Natural killer cell (primary cell): ENCODE measurements at regions not wholly inside any gene's neighbourhood (a gene's known extent, or its start where the extent isn't known, plus 50 kb on each side); places are given as distances from the start of the nearest gene placed in this dataset.

ENCODE experiments used
- ATAC-seq, 3 donors: fragments of 150-1000 bp in 2 of 3; fragments of 200-7000 bp in 1 of 3; cut with Tn5 transposase; 1 replicate in 1 of 3; 2 replicates in 2 of 3; pipeline ENCODE4 v1.10.0; 2021; ENCODE audit warnings: mild to moderate bottlenecking in 2 of 3, moderate library complexity in 2 of 3
- DNase-seq, 2 donors: peaks; one replicate each; pipeline versions ENCODE4 v3.0.0 to v3.0.0-alpha.2; 2013 to 2021; ENCODE audit warnings: mixed read lengths in 1 of 2
- H3K27ac ChIP-seq: one replicate; pipeline ENCODE4 v1.5.1; 2013; ENCODE audit warnings: mild to moderate bottlenecking, low read length
- H3K27me3 ChIP-seq: one replicate; pipeline ENCODE4 v1.6.1; 2013; ENCODE audit warnings: low read length; ENCODE audit not compliant: control insufficient read depth, insufficient read depth
- H3K36me3 ChIP-seq: one replicate; pipeline ENCODE4 v1.6.1; 2013; ENCODE audit warnings: low read length; ENCODE audit not compliant: control insufficient read depth, insufficient read depth
- H3K4me1 ChIP-seq: one replicate; pipeline ENCODE4 v1.6.1; 2013; ENCODE audit warnings: low read length; ENCODE audit not compliant: control insufficient read depth, insufficient read depth
- H3K4me3 ChIP-seq: one replicate; pipeline ENCODE4 v1.5.1; 2013; ENCODE audit warnings: low read length
- H3K9me3 ChIP-seq: one replicate; pipeline ENCODE4 v1.6.1; 2013; ENCODE audit warnings: low read length; ENCODE audit not compliant: control insufficient read depth, insufficient read depth
- H3K27ac Mint-ChIP-seq, 2 donors: one replicate each; pipeline ENCODE4 v1.8.0; 2022; ENCODE audit warnings: mild to moderate bottlenecking in 2 of 2, mixed read lengths in 2 of 2, moderate library complexity in 1 of 2
- H3K27me3 Mint-ChIP-seq, 2 donors: one replicate each; pipeline ENCODE4 v1.8.0; 2022; ENCODE audit warnings: low read depth in 2 of 2, mixed read lengths in 2 of 2
- H3K36me3 Mint-ChIP-seq: one replicate; pipeline ENCODE4 v1.8.0; 2022; ENCODE audit warnings: mixed read lengths
- H3K4me1 Mint-ChIP-seq, 2 donors: one replicate each; pipeline ENCODE4 v1.8.0; 2022; ENCODE audit warnings: mixed read lengths in 2 of 2
- H3K4me3 Mint-ChIP-seq: one replicate; pipeline ENCODE4 v1.8.0; 2022; ENCODE audit warnings: mild to moderate bottlenecking, moderate library complexity, mixed read lengths
- H3K9me3 Mint-ChIP-seq, 2 donors: one replicate each; pipeline ENCODE4 v1.8.0; 2022; ENCODE audit warnings: mixed read lengths in 2 of 2
- WGBS: methylation state at CpG from one replicate; pipeline ENCODE4 v1.1.7; 2013; ENCODE audit warnings: missing lambda C conversion rate; ENCODE audit not compliant: insufficient coverage; 5-methylcytosine and 5-hydroxymethylcytosine counted together
- intact Hi-C: fragments of 100-400 bp; cut with micrococcal nuclease; formaldehyde crosslinking; loops from one replicate; pipeline ENCODE4 v1.14.2; 2022
- TF ChIP-seq, protein P1 (sequence below): fragments of 200-600 bp; IDR thresholded peaks from one replicate; pipeline ENCODE4 v1.8.0; 2022; ENCODE audit warnings: antibody characterized with exemption

DNA sequence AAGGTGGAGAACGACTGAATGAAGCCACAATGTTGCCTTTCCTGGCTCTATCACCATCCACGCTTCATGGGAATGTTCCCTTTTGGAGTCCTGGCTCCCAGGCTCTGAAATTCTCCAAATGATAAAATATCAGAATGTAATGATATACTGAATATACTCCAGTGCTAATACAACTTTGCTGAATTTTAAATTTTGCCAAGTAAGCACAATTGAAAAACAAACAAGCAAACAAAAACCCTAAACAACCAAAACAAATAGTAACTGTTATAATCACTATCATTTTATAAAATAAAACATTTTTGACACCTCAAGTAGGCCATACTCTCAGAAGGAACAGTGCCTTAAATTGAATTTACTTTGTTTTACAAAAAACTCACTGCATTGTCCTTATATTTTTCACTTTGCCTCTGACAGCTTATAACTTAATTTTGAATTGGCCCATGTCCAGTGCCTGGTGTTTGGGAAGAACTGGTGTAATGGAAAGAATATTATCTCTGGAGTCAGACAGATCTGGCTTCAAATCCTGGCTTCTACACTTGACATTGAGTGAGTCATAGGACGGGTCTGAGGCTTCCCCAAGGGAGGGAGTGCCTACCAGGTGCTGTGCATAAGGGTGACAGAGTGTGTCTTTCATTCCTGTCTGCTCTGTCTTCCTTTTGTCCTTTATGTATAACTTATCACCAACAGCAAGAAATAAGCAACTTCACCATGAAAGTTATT lies 698.3 kb downstream of the EPM2A start:
- WGBS: 64% methylated on average over 2 of the region's 3 CpGs
- no peaks in the 10 kb centered on the region for H3K36me3 ChIP-seq
- H3K27me3 Mint-ChIP-seq: peaks cover 12 to 31% of the 10 kb centered on the region in 2 donors

GRCh38 chr6:145042559-145042958 lies 692.8 kb downstream of the EPM2A start:
- 96% methylated on average over 5 of the region's 5 CpGs for WGBS
- Histone ChIP-seq H3K27ac (no peak overlapping the region), H3K9me3 (no peaks in the 10 kb centered on the region), H3K36me3 (no peaks in the 10 kb centered on the region), H3K27me3 (no peaks in the 10 kb centered on the region), H3K4me3 (no peak overlapping the region), H3K4me1 (no peaks in the 10 kb centered on the region)
- intact Hi-C loops: no loop called here
- TF ChIP-seq, protein P1, sequence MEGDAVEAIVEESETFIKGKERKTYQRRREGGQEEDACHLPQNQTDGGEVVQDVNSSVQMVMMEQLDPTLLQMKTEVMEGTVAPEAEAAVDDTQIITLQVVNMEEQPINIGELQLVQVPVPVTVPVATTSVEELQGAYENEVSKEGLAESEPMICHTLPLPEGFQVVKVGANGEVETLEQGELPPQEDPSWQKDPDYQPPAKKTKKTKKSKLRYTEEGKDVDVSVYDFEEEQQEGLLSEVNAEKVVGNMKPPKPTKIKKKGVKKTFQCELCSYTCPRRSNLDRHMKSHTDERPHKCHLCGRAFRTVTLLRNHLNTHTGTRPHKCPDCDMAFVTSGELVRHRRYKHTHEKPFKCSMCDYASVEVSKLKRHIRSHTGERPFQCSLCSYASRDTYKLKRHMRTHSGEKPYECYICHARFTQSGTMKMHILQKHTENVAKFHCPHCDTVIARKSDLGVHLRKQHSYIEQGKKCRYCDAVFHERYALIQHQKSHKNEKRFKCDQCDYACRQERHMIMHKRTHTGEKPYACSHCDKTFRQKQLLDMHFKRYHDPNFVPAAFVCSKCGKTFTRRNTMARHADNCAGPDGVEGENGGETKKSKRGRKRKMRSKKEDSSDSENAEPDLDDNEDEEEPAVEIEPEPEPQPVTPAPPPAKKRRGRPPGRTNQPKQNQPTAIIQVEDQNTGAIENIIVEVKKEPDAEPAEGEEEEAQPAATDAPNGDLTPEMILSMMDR: no peak
- H3K4me3 Mint-ChIP-seq: no peak overlapping the region
- H3K4me1 Mint-ChIP-seq: peaks cover 5 to 6% of the 10 kb centered on the region in 2 donors
- no peak overlapping the region for H3K27ac Mint-ChIP-seq
- no peak for DNase-seq
- ATAC-seq: no peak
- peaks cover 7 to 9% of the 10 kb centered on the region in 2 donors for H3K27me3 Mint-ChIP-seq
- H3K36me3 Mint-ChIP-seq: no peaks in the 10 kb centered on the region
- no peaks in the 10 kb centered on the region for H3K9me3 Mint-ChIP-seq

More for the DNA sequence above, 698.3 kb downstream of the EPM2A start:
- no peaks in the 10 kb centered on the region for H3K27me3 ChIP-seq
- no peak overlapping the region for H3K27ac ChIP-seq
- Mint-ChIP-seq H3K36me3 (no peaks in the 10 kb centered on the region), H3K27ac (no peak overlapping the region), H3K9me3 (no peaks in the 10 kb centered on the region), H3K4me3 (no peak overlapping the region), H3K4me1 (no peaks in the 10 kb centered on the region)
- no peaks in the 10 kb centered on the region for H3K9me3 ChIP-seq
- no peak for DNase-seq
- ATAC-seq: no peak
- no peak overlapping the region for H3K4me3 ChIP-seq
- TF ChIP-seq, protein P1: no peak
- H3K4me1 ChIP-seq: no peaks in the 10 kb centered on the region
- intact Hi-C loops: no loop called here

DNA sequence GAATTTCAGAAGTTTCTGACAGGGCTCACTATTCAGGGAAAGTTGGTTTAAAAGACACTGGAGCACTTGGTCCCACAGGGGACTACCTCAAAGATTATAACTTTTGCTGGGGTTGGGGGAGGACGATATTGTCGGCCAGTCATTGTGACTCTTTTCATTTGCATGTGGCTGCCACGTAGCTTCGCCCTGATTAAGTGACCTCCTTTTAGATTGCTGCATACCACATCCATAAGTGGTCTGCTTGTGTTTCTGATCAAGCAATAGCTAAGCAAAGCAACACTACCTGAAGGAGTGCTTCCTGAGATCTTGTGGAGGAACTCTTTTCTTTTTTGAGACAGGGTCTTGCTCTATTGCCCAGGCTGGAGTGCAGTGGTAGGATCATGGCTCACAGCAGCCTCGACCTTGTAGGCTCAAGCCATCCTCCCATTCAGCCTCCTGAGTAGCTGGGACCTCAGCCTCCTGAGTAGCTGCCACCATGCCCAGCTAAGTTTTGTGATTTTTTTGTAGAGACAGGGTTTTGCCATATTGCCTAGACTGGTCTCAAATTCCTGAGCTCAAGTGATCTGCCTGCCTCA lies 691.3 kb downstream of the EPM2A start:
- no peaks in the 10 kb centered on the region for H3K36me3 Mint-ChIP-seq
- no peaks in the 10 kb centered on the region for H3K9me3 Mint-ChIP-seq
- ATAC-seq: no peak
- no peaks in the 10 kb centered on the region for H3K36me3 ChIP-seq
- no peak overlapping the region for H3K27ac ChIP-seq
- no peaks in the 10 kb centered on the region for H3K4me1 ChIP-seq
- no peaks in the 10 kb centered on the region for H3K27me3 ChIP-seq
- H3K4me3 Mint-ChIP-seq: no peak overlapping the region
- intact Hi-C loops: no loop called here
- peaks cover 7 to 9% of the 10 kb centered on the region in 2 donors for H3K27me3 Mint-ChIP-seq
- peaks cover 5 to 6% of the 10 kb centered on the region in 2 donors for H3K4me1 Mint-ChIP-seq
- TF ChIP-seq, protein P1: no peak
- 62% methylated on average over 5 of the region's 5 CpGs for WGBS
- no peak for DNase-seq
- no peak overlapping the region for H3K4me3 ChIP-seq
- no peaks in the 10 kb centered on the region for H3K9me3 ChIP-seq
- H3K27ac Mint-ChIP-seq: no peak overlapping the region
